Activated CD8-positive, alpha-beta memory T cell treated with anti-CD3 and anti-CD28 coated beads for 1 hour (primary cell): ENCODE measurements at regions not wholly inside any gene's neighbourhood (a gene's known extent, or its start where the extent isn't known, plus 50 kb on each side); places are given as distances from the start of the nearest gene placed in this dataset.

Experiments
- DNase-seq, 2 donors: peaks; one replicate each; pipeline ENCODE4 v3.0.0-alpha.2; 2020; ENCODE audit warnings: low read depth in 1 of 2; ENCODE audit errors: extremely low read depth in 1 of 2

DNA sequence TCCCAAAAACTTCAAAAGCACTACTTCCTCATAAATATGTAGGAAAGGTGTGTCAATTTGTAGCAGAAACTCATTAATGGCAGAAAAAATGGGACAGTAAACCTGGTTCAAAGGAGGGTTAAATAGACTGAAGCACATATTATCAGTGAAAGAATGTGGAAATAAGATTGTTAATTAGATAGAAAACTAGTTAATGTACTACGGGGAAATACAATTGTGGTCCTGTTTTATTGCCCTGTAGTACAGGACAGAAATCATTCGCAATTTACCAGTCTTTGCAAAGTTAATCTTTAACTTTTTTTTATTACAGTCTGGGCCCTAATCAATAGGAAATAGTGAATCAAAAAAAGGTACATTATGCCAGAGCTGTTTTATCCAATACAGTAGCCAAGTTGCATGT is 82.0 kb upstream of the PAK5 start:
- DNase-seq: no peak

- DNase-seq: no peak
Observed at GRCh38 chr20:9919271-9920014, 80.6 kb upstream of the PAK5 start.

DNA sequence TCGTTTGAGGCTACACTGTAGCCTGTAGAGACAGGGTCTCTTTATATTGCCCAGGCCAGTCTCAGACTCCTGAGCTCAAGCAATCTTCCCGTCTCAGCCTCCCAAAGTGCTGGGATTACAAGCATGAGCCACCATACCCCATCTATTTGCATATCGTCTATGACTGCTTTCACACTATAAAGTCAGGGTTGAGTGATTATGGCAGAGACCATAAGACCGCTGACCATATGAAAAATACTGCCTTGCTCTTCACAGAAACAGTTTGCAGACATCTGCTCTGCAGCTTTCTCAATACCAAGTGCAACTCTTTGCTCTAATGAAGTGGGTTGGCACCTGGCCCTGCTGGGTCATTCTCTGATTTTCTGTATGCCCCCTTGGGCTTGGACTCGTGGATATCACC is 79.5 kb upstream of the PAK5 start:
- DNase-seq: no peak

DNA sequence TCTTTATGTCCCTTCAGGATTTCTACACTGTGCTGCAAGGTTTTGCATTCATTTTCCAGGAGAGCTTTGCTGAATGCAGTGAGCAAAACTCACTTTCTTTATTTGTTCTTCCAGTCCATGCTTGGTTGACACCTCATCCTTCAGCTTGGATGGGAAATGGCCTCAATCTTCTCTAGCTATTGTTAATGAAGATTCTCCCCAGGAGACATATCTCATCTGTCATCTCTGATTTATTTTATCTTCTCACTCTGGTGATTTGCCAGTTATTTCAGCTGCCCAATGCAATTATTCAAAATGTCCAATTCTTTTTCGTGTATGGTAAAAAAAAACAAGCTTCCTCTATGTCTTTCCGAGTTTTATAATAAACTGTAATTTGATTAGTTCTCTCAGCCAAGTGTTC is 77.9 kb upstream of the PAK5 start:
- no peak for DNase-seq

GRCh38 chr20:9912858-9913434 is 74.1 kb upstream of the PAK5 start:
- DNase-seq: peak in 1 of 2 donors; percentile 2

DNA sequence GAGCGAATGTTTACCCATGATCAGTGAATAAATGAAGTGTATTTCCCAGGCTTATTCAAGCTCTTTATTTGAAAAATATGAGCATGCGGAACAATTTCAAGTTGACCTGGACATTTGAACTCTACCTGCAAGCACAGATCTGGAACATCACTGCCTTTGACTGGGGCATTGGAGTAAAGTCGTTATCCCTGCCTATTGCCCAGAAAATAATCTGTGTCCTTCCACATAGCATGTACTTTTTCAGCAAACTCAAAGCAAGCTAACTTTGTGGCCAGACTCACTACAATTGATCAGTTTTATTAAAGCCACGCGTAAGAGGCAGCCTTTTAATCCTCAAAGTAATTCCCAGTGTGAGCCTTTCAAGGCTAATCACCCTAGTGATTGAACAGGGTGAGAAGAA is 73.4 kb upstream of the PAK5 start:
- no peak for DNase-seq

GRCh38 chr20:9911519-9911918 is 72.6 kb upstream of the PAK5 start:
- no peak for DNase-seq

DNA sequence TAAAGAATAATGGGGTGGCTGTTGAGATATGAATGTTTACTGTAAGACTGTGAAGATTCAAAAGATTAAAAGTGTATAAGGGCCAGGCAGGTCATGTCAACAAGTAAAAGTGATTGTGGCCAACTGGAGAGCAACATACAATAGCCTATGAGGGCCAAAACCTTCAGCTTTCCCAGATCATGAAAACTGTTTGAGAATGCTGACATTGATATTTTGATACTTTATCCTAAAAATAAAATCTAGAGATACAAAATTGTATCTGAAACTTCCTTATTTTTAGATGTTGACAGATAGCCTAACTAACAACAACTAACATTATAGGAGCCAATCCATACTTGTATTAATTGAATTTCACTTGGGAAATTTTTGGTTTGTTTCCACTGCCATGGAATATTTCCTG is 70.3 kb upstream of the PAK5 start:
- DNase-seq: no peak

DNA sequence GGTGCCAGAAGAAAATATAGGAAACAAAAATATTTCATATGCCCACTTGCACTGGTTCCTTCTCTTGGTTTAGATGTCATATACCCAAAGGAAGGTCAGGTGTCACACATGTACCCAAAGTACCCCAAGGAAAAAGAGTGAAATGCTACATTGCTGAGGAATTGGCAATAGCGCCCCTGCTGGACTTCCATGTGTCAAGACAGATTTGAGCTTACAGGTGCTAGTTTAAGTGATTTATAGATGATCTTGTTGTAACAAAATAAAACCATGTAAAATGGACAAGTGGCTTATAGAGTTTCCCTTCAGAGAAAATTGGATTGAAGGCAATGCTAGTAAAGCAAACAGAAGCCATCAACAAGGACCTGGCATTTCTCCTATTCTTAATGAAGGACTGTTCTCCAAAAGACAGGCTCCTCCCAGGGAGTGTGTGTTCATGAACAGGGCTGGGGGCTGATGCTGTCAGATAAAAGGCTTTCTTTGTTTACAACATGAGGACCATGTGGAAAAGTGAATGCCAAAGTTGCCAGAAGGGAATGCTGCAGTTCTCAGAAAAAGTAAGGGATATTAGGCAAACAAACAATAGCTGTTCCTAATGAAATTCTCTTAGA is 64.3 kb upstream of the PAK5 start:
- DNase-seq: no peak

GRCh38 chr20:9889270-9889981 is 50.5 kb upstream of the PAK5 start:
- DNase-seq: no peak
